ENCODE measurements at regions not wholly inside any gene's neighbourhood (a gene's known extent, or its start where the extent isn't known, plus 50 kb on each side); places are given as distances from the start of the nearest gene placed in this dataset.

- Mint-ChIP-seq H3K4me3 (ENCODE audit: unreplicated experiment) (no peak overlapping the region), H3K36me3 (ENCODE audit: insufficient read depth, unreplicated experiment) (peaks cover 45% of the 10 kb centered on the region), H3K4me1 (ENCODE audit: low read depth, unreplicated experiment) (no peaks in the 10 kb centered on the region), H3K27me3 (ENCODE audit: insufficient read depth, unreplicated experiment) (no peaks in the 10 kb centered on the region), H3K9me3 (ENCODE audit: unreplicated experiment) (no peaks in the 10 kb centered on the region), H3K27ac (ENCODE audit: unreplicated experiment) (no peak overlapping the region)
- Histone ChIP-seq H3K4me3 (ENCODE audit: low read depth, low read length) (no peak overlapping the region), H3K4me1 (no peaks in the 10 kb centered on the region), H3K36me3 (ENCODE audit: control insufficient read depth, insufficient read depth, low read length) (peaks cover 3% of the 10 kb centered on the region), H3K9me3 (no peaks in the 10 kb centered on the region), H3K27me3 (replicated peaks; ENCODE audit: control insufficient read depth, insufficient read depth, low read length) (no peaks in the 10 kb centered on the region)
- BruUV-seq (replicated peaks): no TSS peak
- no peak for TF ChIP-seq CTCF (IDR thresholded peaks at IDR 0.05; ENCODE audit: insufficient read depth in 1 of 2, low read depth in 1 of 2, low read length in 1 of 2, severe bottlenecking in 1 of 2, unreplicated experiment in 1 of 2)
- no peak for DNase-seq
- ChIA-PET CTCF (no interaction called here), POLR2A (no interaction called here)
- intact Hi-C loops (cut with micrococcal nuclease; ENCODE audit: unreplicated experiment): no loop called here
Observed at GRCh38 chr12:124456652-124457152, 110.7 kb downstream of the NCOR2 start.

GRCh38 chr12:124456133-124456651 is 111.2 kb downstream of the NCOR2 start:
- H3K4me1 ChIP-seq: no peaks in the 10 kb centered on the region
- DNase-seq: no peak
- Mint-ChIP-seq H3K27me3 (ENCODE audit: insufficient read depth, unreplicated experiment) (no peaks in the 10 kb centered on the region), H3K9me3 (ENCODE audit: unreplicated experiment) (no peaks in the 10 kb centered on the region), H3K4me3 (ENCODE audit: unreplicated experiment) (no peak overlapping the region), H3K27ac (ENCODE audit: unreplicated experiment) (no peak overlapping the region), H3K4me1 (ENCODE audit: low read depth, unreplicated experiment) (no peaks in the 10 kb centered on the region), H3K36me3 (ENCODE audit: insufficient read depth, unreplicated experiment) (peaks cover 45% of the 10 kb centered on the region)
- CTCF ChIA-PET: no interaction called here
- no peaks in the 10 kb centered on the region for H3K27me3 ChIP-seq (replicated peaks; ENCODE audit: control insufficient read depth, insufficient read depth, low read length)
- intact Hi-C loops (cut with micrococcal nuclease; ENCODE audit: unreplicated experiment): no loop called here
- TF ChIP-seq CTCF (IDR thresholded peaks at IDR 0.05; ENCODE audit: insufficient read depth in 1 of 2, low read depth in 1 of 2, low read length in 1 of 2, severe bottlenecking in 1 of 2, unreplicated experiment in 1 of 2): no peak
- POLR2A ChIA-PET: no interaction called here
- H3K9me3 ChIP-seq: no peaks in the 10 kb centered on the region
- BruUV-seq (replicated peaks): no TSS peak
- H3K4me3 ChIP-seq (ENCODE audit: low read depth, low read length): no peak overlapping the region
- peaks cover 3% of the 10 kb centered on the region for H3K36me3 ChIP-seq (ENCODE audit: control insufficient read depth, insufficient read depth, low read length)

GRCh38 chr12:124455336-124455735 is 112.1 kb downstream of the NCOR2 start:
- no peak overlapping the region for H3K4me3 Mint-ChIP-seq (ENCODE audit: unreplicated experiment)
- H3K27ac Mint-ChIP-seq (ENCODE audit: unreplicated experiment): no peak overlapping the region
- Histone ChIP-seq H3K36me3 (ENCODE audit: control insufficient read depth, insufficient read depth, low read length) (peaks cover 3% of the 10 kb centered on the region), H3K4me3 (ENCODE audit: low read depth, low read length) (no peak overlapping the region), H3K9me3 (no peaks in the 10 kb centered on the region), H3K27me3 (replicated peaks; ENCODE audit: control insufficient read depth, insufficient read depth, low read length) (no peaks in the 10 kb centered on the region), H3K4me1 (no peaks in the 10 kb centered on the region)
- no peaks in the 10 kb centered on the region for H3K4me1 Mint-ChIP-seq (ENCODE audit: low read depth, unreplicated experiment)
- ChIA-PET CTCF (no interaction called here), POLR2A (no interaction called here)
- DNase-seq: no peak
- TF ChIP-seq CTCF (IDR thresholded peaks at IDR 0.05; ENCODE audit: insufficient read depth in 1 of 2, low read depth in 1 of 2, low read length in 1 of 2, severe bottlenecking in 1 of 2, unreplicated experiment in 1 of 2): no peak
- BruUV-seq (replicated peaks): no TSS peak
- intact Hi-C loops (cut with micrococcal nuclease; ENCODE audit: unreplicated experiment): no loop called here
- H3K9me3 Mint-ChIP-seq (ENCODE audit: unreplicated experiment): no peaks in the 10 kb centered on the region
- no peaks in the 10 kb centered on the region for H3K27me3 Mint-ChIP-seq (ENCODE audit: insufficient read depth, unreplicated experiment)
- H3K36me3 Mint-ChIP-seq (ENCODE audit: insufficient read depth, unreplicated experiment): peaks cover 45% of the 10 kb centered on the region

All from Caco-2 (cell line).